GM19239 (cell line): ENCODE measurements at regions not wholly inside any gene's neighbourhood (a gene's known extent, or its start where the extent isn't known, plus 50 kb on each side); places are given as distances from the start of the nearest gene placed in this dataset.
A peak's percentile ranks its signal among the peaks of the same experiment; 100 is the strongest.

Experiments used
- DNase-seq: peaks from one replicate; pipeline ENCODE4 v3.0.0; 2011; ENCODE audit warnings: low spot score; ENCODE audit not compliant: insufficient read length
- FAIRE-seq: peaks from 2 replicates; lab custom pipeline; 2011; peaks lifted over from hg19 to GRCh38; lab: Jason Lieb, UNC

GRCh38 chr2:494853-495252 lies 182.4 kb downstream of the TMEM18 start:
- DNase-seq (no peak), FAIRE-seq (no peak)

- no peak for DNase-seq
- no peak for FAIRE-seq
These were observed 184.0 kb downstream of the TMEM18 start for GRCh38 chr2:493228-493627.

GRCh38 chr2:492178-492577 lies 185.0 kb downstream of the TMEM18 start:
- DNase-seq: no peak
- FAIRE-seq: no peak

GRCh38 chr2:489838-490237 lies 187.4 kb downstream of the TMEM18 start:
- FAIRE-seq: no peak
- no peak for DNase-seq

GRCh38 chr2:489084-489483 lies 188.1 kb downstream of the TMEM18 start:
- no peak for DNase-seq
- no peak for FAIRE-seq

GRCh38 chr2:487186-488079 lies 189.8 kb downstream of the TMEM18 start:
- no peak for FAIRE-seq
- DNase-seq: no peak

- no peak for FAIRE-seq
These were observed 190.8 kb downstream of the TMEM18 start for GRCh38 chr2:486371-486770.

GRCh38 chr2:481388-481787 lies 193.5 kb upstream of the ALKAL2 start:
- DNase-seq (no peak), FAIRE-seq (no peak)

More at GRCh38 chr2:486371-486770, 190.8 kb downstream of the TMEM18 start:
- no peak for DNase-seq

GRCh38 chr2:479490-480176 lies 191.7 kb upstream of the ALKAL2 start:
- FAIRE-seq (no peak), DNase-seq (no peak)

GRCh38 chr2:479031-479430 lies 191.1 kb upstream of the ALKAL2 start:
- FAIRE-seq: no peak
- DNase-seq: no peak

- DNase-seq (no peak), FAIRE-seq (no peak)
These were observed 183.7 kb upstream of the ALKAL2 start for GRCh38 chr2:471560-471959.

GRCh38 chr2:469514-469913 lies 181.6 kb upstream of the ALKAL2 start:
- FAIRE-seq (no peak), DNase-seq (no peak)

GRCh38 chr2:468648-469336 lies 180.9 kb upstream of the ALKAL2 start:
- no peak for FAIRE-seq
- DNase-seq: no peak

- DNase-seq (no peak), FAIRE-seq (no peak)
These were observed 180.2 kb upstream of the ALKAL2 start for GRCh38 chr2:467892-468647.

- FAIRE-seq: no peak
- no peak for DNase-seq
These were observed 179.6 kb upstream of the ALKAL2 start for GRCh38 chr2:467543-467891.

- FAIRE-seq (no peak), DNase-seq (no peak)
These were observed 179.2 kb upstream of the ALKAL2 start for GRCh38 chr2:467101-467500.

- DNase-seq (peak; percentile 27), FAIRE-seq (no peak)
These were observed 176.8 kb upstream of the ALKAL2 start for GRCh38 chr2:464562-465309.

- FAIRE-seq (no peak), DNase-seq (no peak)
These were observed 173.0 kb upstream of the ALKAL2 start for GRCh38 chr2:460861-461260.

GRCh38 chr2:459931-460330 lies 172.0 kb upstream of the ALKAL2 start:
- DNase-seq (no peak), FAIRE-seq (no peak)

- no peak for DNase-seq
- no peak for FAIRE-seq
These were observed 170.5 kb upstream of the ALKAL2 start for GRCh38 chr2:458425-458815.
